Stimulated activated CD4-positive, alpha-beta T cell treated with anti-CD3 and anti-CD28 coated beads, Interleukin-15, amount 100 ng/mL, for 1 hour (primary cell): ENCODE measurements at regions not wholly inside any gene's neighbourhood (a gene's known extent, or its start where the extent isn't known, plus 50 kb on each side); places are given as distances from the start of the nearest gene placed in this dataset.

Experiments
- DNase-seq, 2 donors: peaks; one replicate each; pipeline ENCODE4 v3.0.0-alpha.2; 2020; ENCODE audit warnings: low read depth in 1 of 2, low spot score in 1 of 2

DNA sequence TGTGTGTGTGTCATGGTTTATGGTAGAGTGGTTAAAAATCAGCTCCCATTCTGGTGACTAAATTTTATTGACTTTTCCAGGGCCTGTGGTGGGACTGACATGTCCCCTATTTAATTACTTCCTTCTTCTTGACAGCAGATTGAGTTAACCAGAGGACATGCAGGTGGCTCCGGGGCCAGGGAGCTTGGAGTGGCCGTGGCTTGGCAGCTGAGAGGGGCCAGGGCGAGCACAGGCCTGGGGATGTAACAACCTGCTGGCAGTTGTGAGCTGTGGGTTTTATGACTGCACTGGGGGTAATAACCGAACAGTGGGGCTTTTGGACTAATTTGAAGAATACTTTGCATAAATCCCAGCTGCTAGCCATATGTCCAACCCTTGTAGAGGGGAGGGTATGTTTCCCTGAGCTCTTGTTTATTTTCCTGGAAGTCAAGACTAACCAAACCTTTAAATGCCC lies 186.0 kb downstream of the MID1IP1 start:
- no peak for DNase-seq

- no peak for DNase-seq
These were observed 187.0 kb downstream of the MID1IP1 start for GRCh38 chrX:38988301-38988700.

GRCh38 chrX:38989076-38989475 lies 187.8 kb downstream of the MID1IP1 start:
- no peak for DNase-seq

DNA sequence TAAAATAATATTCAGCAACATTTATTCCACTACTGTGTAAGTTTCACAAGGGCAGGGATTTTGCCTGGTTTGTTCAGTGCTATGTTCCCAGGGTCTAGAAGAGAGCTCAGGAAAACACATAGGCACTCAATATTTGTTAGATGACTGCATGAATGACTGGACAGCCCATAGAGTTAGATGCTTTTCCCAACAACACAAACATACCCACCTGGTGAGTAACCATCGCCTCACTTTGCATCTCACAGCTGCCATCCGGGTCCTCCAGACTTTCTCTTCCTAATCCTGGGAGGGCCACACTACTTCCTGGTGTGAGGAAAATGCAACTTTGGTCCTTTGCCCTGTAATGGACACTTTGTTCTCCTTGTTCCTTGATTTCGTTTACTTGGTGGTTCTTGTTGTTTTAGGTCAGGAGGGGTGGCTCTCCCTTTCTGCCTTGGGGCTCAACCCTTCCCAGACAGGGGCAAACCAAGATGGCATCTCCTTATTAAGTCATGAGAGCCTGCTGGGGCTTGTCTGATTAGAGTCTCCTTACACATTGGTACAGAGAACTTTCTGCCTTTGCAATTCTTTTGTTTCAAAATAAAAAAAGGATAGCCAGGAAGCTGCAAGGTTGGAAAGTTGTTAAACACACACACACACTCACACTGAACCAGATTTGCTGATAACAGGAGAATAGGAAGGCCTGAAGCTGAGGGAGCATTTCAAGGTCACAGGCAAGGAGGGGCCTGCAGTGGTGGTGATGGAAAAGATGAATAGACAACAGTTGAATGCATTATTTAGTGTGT lies 190.6 kb downstream of the MID1IP1 start:
- DNase-seq, result no peak

- DNase-seq, result no peak
These were observed 191.3 kb downstream of the MID1IP1 start for GRCh38 chrX:38992441-38993096.

- DNase-seq, result no peak
These were observed 192.2 kb downstream of the MID1IP1 start for GRCh38 chrX:38993500-38993899.

DNA sequence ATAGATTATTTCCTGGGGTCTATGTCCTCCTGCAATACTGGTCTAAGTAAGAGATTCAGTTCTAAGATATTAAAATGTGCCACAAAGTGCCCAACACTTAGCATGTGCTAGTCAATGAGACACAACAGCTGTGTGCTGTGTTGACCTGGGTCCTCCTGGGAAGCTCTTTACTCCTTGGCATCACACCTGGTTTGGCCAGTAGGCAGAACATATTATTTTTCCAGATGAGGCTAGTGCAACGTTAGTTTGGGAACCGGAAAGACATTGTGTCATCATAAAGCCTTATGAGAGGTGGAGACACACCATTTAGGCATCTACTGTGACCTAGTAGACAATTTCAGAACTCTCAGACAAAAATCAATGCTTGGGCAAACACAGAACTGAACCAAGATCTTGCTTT lies 197.8 kb downstream of the MID1IP1 start:
- no peak for DNase-seq

DNA sequence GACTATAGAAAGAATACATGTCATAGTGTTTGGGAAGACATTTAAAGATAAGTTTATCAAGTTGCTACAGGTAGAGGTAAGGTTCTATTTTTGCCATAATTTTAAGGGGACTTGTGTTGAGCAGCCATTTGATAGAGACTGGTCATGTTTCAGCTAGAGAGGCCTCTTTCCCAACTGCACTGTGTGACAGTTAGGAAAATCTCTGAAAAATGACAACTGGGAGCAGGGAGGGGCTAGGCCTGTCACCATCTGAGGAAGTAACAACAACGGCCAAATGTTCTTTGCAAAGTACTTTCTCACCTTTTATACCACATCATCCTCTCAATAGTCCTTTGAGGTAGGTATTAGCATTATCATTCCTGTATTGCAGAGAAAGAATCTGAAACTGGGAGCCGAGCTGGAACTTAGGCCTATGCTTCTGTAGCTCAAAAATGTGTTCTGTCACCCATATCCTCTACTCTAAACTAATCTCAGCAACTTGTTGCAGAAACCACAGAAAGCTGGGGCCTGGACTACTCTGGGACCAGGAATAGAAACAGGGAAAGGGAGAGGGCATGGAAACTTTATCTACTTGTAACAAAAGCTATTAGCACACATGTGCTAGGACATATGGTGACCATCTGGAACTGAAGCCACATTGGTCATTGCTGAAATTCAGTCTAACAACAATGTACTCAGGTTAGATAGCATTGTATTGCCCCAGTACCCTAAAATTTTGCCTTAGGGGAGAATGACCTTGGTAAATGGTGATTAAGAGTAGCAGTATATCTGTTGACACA lies 198.9 kb downstream of the MID1IP1 start:
- DNase-seq, result no peak

- DNase-seq, result no peak
These were observed 199.5 kb downstream of the MID1IP1 start for GRCh38 chrX:39000802-39001201.

DNA sequence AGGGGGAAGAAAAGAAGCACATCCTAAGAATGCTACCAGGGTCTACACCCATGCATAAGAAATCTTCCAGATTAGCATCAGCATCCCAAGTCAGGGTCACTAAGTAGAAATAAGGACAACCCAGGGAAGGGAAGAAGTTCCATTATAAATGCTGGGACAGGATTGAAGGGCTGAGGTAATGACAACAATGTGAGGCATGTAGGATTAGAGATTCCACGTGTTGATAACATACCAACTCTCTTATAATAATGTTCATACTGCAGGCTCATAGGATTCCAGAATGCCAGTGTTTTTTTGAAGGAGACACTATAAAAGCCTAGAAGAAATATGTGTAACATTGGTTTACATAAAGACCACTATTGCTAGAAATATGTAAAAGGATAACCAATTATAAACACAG lies 201.2 kb downstream of the MID1IP1 start:
- no peak for DNase-seq

DNA sequence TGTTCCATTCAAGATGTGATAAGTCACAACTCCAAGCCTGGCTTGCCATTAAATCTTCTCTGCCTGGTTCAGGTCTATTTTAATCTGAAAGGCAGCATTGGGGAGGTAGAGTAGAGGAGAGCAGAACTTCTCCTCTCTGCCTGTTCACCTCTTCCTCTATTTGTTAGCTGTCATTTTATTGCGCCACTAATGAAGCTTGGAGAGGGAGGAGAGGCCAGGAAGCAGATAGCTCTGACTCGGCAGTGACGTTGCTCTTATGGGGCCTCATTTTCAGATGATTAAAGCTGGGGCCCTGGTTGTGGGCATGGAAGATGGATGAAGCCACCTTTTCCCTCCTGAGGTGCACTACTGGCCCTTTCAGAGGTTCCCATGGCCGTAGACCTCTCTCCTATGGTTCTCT lies 207.3 kb downstream of the MID1IP1 start:
- no peak for DNase-seq

- no peak for DNase-seq
These were observed 210.4 kb downstream of the MID1IP1 start for GRCh38 chrX:39011454-39012221.

GRCh38 chrX:39012621-39013111 lies 211.4 kb downstream of the MID1IP1 start:
- no peak for DNase-seq

DNA sequence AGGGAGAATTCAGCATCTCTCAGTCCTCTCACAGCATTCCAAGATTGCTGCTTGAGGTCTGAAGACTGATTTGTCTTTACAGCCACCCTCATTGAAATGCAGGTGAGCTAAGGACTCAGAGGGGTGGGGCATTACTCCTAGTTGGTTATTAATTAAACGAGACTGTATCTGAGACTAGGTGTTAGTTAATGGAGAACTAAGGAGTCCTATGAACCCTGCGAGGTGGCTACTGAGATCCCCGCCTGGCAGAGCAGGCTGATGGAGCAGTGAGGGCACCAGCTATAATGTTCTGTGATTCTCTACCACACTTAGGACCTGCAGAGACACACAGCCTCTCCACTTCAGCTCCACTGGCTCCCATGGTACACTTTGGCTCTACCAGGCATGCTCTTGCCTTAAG lies 215.3 kb downstream of the MID1IP1 start:
- DNase-seq, result no peak

DNA sequence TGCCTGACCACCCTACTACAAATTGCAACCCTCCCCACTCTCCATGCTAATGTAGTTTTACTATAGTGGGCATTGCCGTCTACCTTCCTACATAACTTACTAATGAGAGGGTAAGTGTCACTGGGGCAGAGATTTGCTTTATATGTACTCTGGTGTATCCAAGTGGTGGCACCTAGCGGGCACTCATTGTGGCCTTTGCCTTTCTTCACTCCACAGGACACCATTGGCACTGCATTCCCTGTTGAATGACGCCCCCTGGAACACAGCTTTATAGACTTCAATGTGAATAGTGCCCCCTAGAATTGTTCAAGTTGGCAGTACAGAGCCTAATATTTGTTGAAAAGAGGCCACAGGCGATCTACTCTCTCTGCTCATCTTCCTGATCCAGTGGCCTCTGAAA lies 215.8 kb downstream of the MID1IP1 start:
- no peak for DNase-seq

GRCh38 chrX:39017716-39018115 lies 216.5 kb downstream of the MID1IP1 start:
- no peak for DNase-seq

DNA sequence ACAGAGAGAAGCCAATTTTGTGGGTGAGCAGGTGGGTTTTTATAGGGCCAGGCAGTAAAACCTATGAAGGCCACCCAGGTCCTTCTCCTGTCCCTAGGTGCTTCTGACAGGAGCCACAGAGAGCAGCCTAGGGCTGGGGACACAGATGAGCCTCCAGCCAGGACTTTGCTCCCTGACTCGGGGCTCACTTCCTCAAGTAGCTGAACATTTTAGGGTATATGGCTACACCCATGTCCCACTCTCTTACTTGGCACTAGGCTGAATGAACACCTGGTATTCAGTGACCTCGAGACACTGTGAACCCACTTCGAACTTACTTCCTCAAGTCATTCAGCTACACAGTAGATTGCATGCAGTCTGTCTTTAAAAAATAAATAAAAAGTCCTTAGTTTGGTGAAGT lies 217.3 kb downstream of the MID1IP1 start:
- no peak for DNase-seq

GRCh38 chrX:39019056-39019455 lies 217.8 kb downstream of the MID1IP1 start:
- DNase-seq, result no peak

DNA sequence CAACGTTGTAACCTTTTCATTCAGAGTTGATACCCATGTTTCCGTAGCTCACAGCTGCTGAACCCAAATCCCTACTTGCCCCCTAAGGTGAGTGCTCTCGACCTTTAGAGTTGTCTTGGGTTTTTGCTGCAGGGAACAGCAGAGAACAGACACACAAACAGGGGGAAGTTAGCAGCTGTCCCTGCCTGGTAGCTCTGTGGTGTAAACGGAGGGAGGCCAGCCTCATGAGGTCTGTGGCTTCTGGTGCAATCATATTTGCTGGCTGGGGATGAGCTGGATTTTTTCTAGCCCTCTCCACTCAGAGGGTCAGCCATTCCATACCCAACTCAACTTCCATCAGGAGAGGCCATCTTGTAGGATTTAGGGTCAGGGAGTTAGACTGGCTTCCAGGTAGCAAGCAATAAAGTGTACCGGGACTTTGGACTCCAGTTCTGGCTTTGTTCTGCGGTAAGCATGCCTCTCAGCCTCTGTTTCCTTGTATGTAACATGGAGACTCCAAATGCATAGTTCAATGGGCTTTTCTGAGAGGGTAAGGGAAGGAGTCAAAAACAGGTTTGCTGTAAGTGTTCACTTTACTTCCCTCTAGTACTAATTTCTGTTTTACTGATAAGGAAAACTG lies 218.9 kb downstream of the MID1IP1 start:
- no peak for DNase-seq

- no peak for DNase-seq
These were observed 220.8 kb downstream of the MID1IP1 start for GRCh38 chrX:39022106-39022505.

- DNase-seq, result no peak
These were observed 228.0 kb downstream of the MID1IP1 start for GRCh38 chrX:39029221-39029620.
